ENCODE measurements at regions not wholly inside any gene's neighbourhood (a gene's known extent, or its start where the extent isn't known, plus 50 kb on each side); places are given as distances from the start of the nearest gene placed in this dataset.

DNA sequence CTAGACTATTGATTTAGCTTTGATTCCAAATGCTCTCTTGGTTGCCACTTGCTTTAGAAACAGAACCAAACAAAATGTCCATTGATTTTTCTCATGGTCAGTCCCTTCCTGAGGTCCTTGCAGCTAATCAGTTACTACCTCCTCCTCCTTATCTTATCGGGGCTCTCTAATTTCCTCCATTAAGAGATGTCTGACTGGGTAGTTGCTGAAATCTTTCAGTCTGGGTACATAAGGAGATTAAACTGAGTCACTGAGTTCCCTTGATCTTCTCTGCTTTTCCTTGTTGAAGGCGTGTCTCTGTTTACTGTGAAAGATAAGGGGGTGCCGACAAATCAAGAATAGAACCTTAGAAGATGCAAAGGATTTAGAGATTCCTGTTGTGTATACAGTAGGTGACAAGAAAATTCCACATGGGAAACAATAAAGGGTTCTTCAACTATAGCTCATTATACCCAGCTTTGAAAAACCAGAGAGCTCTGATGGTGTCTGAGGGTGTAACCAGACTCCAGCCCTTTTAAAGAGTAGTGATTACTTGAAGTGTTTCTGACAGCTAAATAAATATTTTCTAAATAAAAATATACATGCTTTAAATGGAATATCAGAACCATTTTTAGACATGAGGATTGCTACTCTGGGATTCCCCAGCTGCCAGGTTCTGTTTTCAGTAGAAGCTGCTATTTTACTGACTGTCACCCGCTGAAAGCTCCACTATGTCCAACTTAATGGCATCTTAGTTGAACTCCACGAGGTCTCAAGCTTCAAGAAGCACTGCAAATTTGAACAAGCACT, 791.3 kb upstream of the SOX9 start:
- TF ChIP-seq, protein P1, sequence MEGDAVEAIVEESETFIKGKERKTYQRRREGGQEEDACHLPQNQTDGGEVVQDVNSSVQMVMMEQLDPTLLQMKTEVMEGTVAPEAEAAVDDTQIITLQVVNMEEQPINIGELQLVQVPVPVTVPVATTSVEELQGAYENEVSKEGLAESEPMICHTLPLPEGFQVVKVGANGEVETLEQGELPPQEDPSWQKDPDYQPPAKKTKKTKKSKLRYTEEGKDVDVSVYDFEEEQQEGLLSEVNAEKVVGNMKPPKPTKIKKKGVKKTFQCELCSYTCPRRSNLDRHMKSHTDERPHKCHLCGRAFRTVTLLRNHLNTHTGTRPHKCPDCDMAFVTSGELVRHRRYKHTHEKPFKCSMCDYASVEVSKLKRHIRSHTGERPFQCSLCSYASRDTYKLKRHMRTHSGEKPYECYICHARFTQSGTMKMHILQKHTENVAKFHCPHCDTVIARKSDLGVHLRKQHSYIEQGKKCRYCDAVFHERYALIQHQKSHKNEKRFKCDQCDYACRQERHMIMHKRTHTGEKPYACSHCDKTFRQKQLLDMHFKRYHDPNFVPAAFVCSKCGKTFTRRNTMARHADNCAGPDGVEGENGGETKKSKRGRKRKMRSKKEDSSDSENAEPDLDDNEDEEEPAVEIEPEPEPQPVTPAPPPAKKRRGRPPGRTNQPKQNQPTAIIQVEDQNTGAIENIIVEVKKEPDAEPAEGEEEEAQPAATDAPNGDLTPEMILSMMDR (conservative IDR thresholded peaks at IDR 0.05 in 1 of 2, IDR thresholded peaks at IDR 0.05 in 1 of 2; ENCODE audit: extremely low read depth in 1 of 2, insufficient read depth in 1 of 2, low read depth in 1 of 2, low read length in 2 of 2): no peak
- TF ChIP-seq EZH2 (IDR thresholded peaks at IDR 0.05; ENCODE audit: borderline replicate concordance, low read length): no peak

Measured in mammary epithelial cell (primary cell).